Colon (tissue), 2 donors: ENCODE measurements at regions not wholly inside any gene's neighbourhood (a gene's known extent, or its start where the extent isn't known, plus 50 kb on each side); places are given as distances from the start of the nearest gene placed in this dataset.

Experiments used
- FAIRE-seq: peaks from 2 replicates; lab custom pipeline; 2012; peaks lifted over from hg19 to GRCh38; lab: Jason Lieb, UNC
- donor health status: control.
- donor health status: control.

- FAIRE-seq: no peak
Observed at GRCh38 chr3:24641628-24642027, 147.0 kb upstream of the THRB start.

GRCh38 chr3:24645047-24645446 is 150.4 kb upstream of the THRB start:
- no peak for FAIRE-seq

- no peak for FAIRE-seq
Observed at GRCh38 chr3:24646790-24647189, 152.1 kb upstream of the THRB start.

- FAIRE-seq: no peak
Observed at GRCh38 chr3:24648063-24648462, 153.4 kb upstream of the THRB start.

- no peak for FAIRE-seq
Observed at GRCh38 chr3:24650839-24651238, 156.2 kb upstream of the THRB start.

GRCh38 chr3:24657870-24658510 is 163.3 kb upstream of the THRB start:
- FAIRE-seq: no peak

GRCh38 chr3:24661175-24661584 is 166.5 kb upstream of the THRB start:
- FAIRE-seq: no peak

GRCh38 chr3:24662449-24663345 is 168.0 kb upstream of the THRB start:
- FAIRE-seq: no peak

GRCh38 chr3:24663406-24663805 is 168.8 kb upstream of the THRB start:
- FAIRE-seq: no peak

GRCh38 chr3:24668039-24668438 is 173.4 kb upstream of the THRB start:
- FAIRE-seq: no peak

- no peak for FAIRE-seq
Observed at GRCh38 chr3:24670871-24671270, 176.2 kb upstream of the THRB start.

- FAIRE-seq: no peak
Observed at GRCh38 chr3:24673596-24673995, 178.9 kb upstream of the THRB start.

GRCh38 chr3:24674261-24674660 is 179.6 kb upstream of the THRB start:
- FAIRE-seq: no peak

GRCh38 chr3:24678021-24678420 is 183.4 kb upstream of the THRB start:
- no peak for FAIRE-seq

- FAIRE-seq: no peak
Observed at GRCh38 chr3:24678421-24678865, 183.8 kb upstream of the THRB start.

- no peak for FAIRE-seq
Observed at GRCh38 chr3:24679429-24679828, 184.8 kb upstream of the THRB start.

GRCh38 chr3:24680214-24680967 is 185.7 kb upstream of the THRB start:
- FAIRE-seq: no peak

- no peak for FAIRE-seq
Observed at GRCh38 chr3:24682141-24682547, 187.5 kb upstream of the THRB start.

GRCh38 chr3:24683090-24683489 is 188.4 kb upstream of the THRB start:
- FAIRE-seq: no peak

- no peak for FAIRE-seq
Observed at GRCh38 chr3:24683633-24684384, 189.2 kb upstream of the THRB start.

GRCh38 chr3:24684506-24685023 is 189.9 kb upstream of the THRB start:
- no peak for FAIRE-seq

- FAIRE-seq: no peak
Observed at GRCh38 chr3:24686808-24687207, 192.2 kb upstream of the THRB start.
